ENCODE measurements at regions not wholly inside any gene's neighbourhood (a gene's known extent, or its start where the extent isn't known, plus 50 kb on each side); places are given as distances from the start of the nearest gene placed in this dataset.

GRCh38 chr7:35371221-35371620, 117.3 kb upstream of the TBX20 start:
- no peak overlapping the region for H2AFZ ChIP-seq (ENCODE audit: control insufficient read depth, low read depth, low read length)
- in situ Hi-C loops (cut with MboI): no loop called here
- no peaks in the 10 kb centered on the region for H3K27me3 ChIP-seq (replicated peaks in 1 of 2; ENCODE audit: control insufficient read depth in 2 of 2, insufficient read depth in 2 of 2, low read length in 1 of 2)
- no peak for DNase-seq (ENCODE audit: low read depth, low spot score)
- POLR2A ChIA-PET: no interaction called here
- H3K79me2 ChIP-seq (ENCODE audit: control insufficient read depth, insufficient read depth, low read length): no peaks in the 10 kb centered on the region
- BruUV-seq (replicated peaks): no TSS peak
- H3K4me1 ChIP-seq (ENCODE audit: control insufficient read depth, insufficient read depth, low read length): no peaks in the 10 kb centered on the region
- RAD21 ChIA-PET (ENCODE audit: unreplicated experiment): no interaction called here
- H3K9ac ChIP-seq (ENCODE audit: control insufficient read depth, insufficient read depth, low read length): no peak overlapping the region
- H3K4me2 ChIP-seq (ENCODE audit: control insufficient read depth, insufficient read depth): no peak overlapping the region
- H4K20me1 ChIP-seq (ENCODE audit: control insufficient read depth, insufficient read depth): no peaks in the 10 kb centered on the region
- no peak for FAIRE-seq
- intact Hi-C loops (cut with micrococcal nuclease; ENCODE audit: unreplicated experiment): no loop called here
- no peaks in the 10 kb centered on the region for H3K9me3 ChIP-seq (replicated peaks; ENCODE audit: control insufficient read depth, insufficient read depth, low read length)
- no peak overlapping the region for H3K4me3 ChIP-seq
- SMC1A ChIA-PET (ENCODE audit: uncharacterized antibody, unreplicated experiment): no interaction called here
- no peaks in the 10 kb centered on the region for H3K36me3 ChIP-seq (ENCODE audit: control insufficient read depth in 2 of 2, insufficient read depth in 2 of 2, low read length in 1 of 2)
- 43% methylated on average over 2 of the region's 2 CpGs for WGBS (ENCODE audit: insufficient coverage, insufficient replicate concordance, low lambda C conversion rate, missing lambda C conversion rate)
- no peak overlapping the region for H3K27ac ChIP-seq (ENCODE audit: control insufficient read depth, insufficient read depth)
- TF ChIP-seq CBX3 (IDR thresholded peaks at IDR 0.05; ENCODE audit: borderline replicate concordance, low read depth) (no peak), CEBPB (IDR thresholded peaks at IDR 0.05; ENCODE audit: borderline replicate concordance in 1 of 2, low read depth in 2 of 2, low read length in 2 of 2) (no peak), RCOR1 (conservative IDR thresholded peaks at IDR 0.05; ENCODE audit: low read depth, low read length) (no peak), SP1 (IDR thresholded peaks at IDR 0.05; ENCODE audit: low read depth, low read length) (no peak)
- TF ChIP-seq, protein P1, sequence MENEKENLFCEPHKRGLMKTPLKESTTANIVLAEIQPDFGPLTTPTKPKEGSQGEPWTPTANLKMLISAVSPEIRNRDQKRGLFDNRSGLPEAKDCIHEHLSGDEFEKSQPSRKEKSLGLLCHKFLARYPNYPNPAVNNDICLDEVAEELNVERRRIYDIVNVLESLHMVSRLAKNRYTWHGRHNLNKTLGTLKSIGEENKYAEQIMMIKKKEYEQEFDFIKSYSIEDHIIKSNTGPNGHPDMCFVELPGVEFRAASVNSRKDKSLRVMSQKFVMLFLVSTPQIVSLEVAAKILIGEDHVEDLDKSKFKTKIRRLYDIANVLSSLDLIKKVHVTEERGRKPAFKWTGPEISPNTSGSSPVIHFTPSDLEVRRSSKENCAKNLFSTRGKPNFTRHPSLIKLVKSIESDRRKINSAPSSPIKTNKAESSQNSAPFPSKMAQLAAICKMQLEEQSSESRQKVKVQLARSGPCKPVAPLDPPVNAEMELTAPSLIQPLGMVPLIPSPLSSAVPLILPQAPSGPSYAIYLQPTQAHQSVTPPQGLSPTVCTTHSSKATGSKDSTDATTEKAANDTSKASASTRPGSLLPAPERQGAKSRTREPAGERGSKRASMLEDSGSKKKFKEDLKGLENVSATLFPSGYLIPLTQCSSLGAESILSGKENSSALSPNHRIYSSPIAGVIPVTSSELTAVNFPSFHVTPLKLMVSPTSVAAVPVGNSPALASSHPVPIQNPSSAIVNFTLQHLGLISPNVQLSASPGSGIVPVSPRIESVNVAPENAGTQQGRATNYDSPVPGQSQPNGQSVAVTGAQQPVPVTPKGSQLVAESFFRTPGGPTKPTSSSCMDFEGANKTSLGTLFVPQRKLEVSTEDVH (IDR thresholded peaks at IDR 0.05; ENCODE audit: low read depth, partially characterized antibody): no peak
- no peak for ATAC-seq
- CTCF ChIA-PET: no interaction called here

DNA sequence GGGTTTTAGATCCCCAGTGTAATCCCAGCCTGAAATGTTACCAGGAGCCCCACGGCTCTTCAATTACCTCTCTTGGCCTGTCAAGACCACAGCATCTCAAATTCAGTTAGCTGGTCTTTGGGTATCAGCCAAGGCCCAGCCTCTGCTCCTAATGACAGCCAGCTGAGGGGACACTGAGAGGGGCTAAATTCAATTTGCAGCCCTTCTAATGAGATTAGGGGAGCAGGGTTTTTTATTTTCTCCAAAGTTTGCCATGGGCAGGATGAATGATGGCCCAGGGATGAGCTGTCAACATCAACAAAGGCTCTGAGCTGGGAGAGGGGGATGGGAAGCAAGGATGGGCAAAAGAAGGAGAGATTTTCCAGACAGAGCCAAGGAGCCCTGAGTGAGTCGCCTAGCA, 116.8 kb upstream of the TBX20 start:
- Histone ChIP-seq H3K79me2 (ENCODE audit: control insufficient read depth, insufficient read depth, low read length) (no peaks in the 10 kb centered on the region), H3K4me2 (ENCODE audit: control insufficient read depth, insufficient read depth) (no peak overlapping the region), H3K9ac (ENCODE audit: control insufficient read depth, insufficient read depth, low read length) (no peak overlapping the region), H4K20me1 (ENCODE audit: control insufficient read depth, insufficient read depth) (no peaks in the 10 kb centered on the region), H3K4me1 (ENCODE audit: control insufficient read depth, insufficient read depth, low read length) (no peaks in the 10 kb centered on the region), H2AFZ (ENCODE audit: control insufficient read depth, low read depth, low read length) (no peak overlapping the region), H3K36me3 (ENCODE audit: control insufficient read depth in 2 of 2, insufficient read depth in 2 of 2, low read length in 1 of 2) (no peaks in the 10 kb centered on the region), H3K4me3 (no peak overlapping the region), H3K27ac (ENCODE audit: control insufficient read depth, insufficient read depth) (no peak overlapping the region), H3K9me3 (replicated peaks; ENCODE audit: control insufficient read depth, insufficient read depth, low read length) (no peaks in the 10 kb centered on the region), H3K27me3 (replicated peaks in 1 of 2; ENCODE audit: control insufficient read depth in 2 of 2, insufficient read depth in 2 of 2, low read length in 1 of 2) (no peaks in the 10 kb centered on the region)
- BruUV-seq (replicated peaks): no TSS peak
- CTCF ChIA-PET: no interaction called here
- intact Hi-C loops (cut with micrococcal nuclease; ENCODE audit: unreplicated experiment): no loop called here
- RAD21 ChIA-PET (ENCODE audit: unreplicated experiment): no interaction called here
- DNase-seq (ENCODE audit: low read depth, low spot score) (no peak), ATAC-seq (no peak), FAIRE-seq (no peak)
- SMC1A ChIA-PET (ENCODE audit: uncharacterized antibody, unreplicated experiment): no interaction called here
- POLR2A ChIA-PET: no interaction called here
- in situ Hi-C loops (cut with MboI): no loop called here
- WGBS (ENCODE audit: insufficient coverage, insufficient replicate concordance, low lambda C conversion rate, missing lambda C conversion rate): 36% methylated on average over 2 of the region's 2 CpGs
- TF ChIP-seq BACH1 (IDR thresholded peaks at IDR 0.05; ENCODE audit: borderline replicate concordance) (no peak), RAD51 (IDR thresholded peaks at IDR 0.05) (no peak), ZNF622 (IDR thresholded peaks at IDR 0.05) (no peak), RFX5 (IDR thresholded peaks at IDR 0.05; ENCODE audit: low read depth, low read length) (no peak), SIX5 (IDR thresholded peaks at IDR 0.05; ENCODE audit: low read depth, low read length, severe bottlenecking) (no peak), ZZZ3 (IDR thresholded peaks at IDR 0.05; ENCODE audit: control insufficient read depth, insufficient read length, low read depth) (no peak), HDAC2 (IDR thresholded peaks at IDR 0.05) (no peak)
- TF ChIP-seq, protein P2, sequence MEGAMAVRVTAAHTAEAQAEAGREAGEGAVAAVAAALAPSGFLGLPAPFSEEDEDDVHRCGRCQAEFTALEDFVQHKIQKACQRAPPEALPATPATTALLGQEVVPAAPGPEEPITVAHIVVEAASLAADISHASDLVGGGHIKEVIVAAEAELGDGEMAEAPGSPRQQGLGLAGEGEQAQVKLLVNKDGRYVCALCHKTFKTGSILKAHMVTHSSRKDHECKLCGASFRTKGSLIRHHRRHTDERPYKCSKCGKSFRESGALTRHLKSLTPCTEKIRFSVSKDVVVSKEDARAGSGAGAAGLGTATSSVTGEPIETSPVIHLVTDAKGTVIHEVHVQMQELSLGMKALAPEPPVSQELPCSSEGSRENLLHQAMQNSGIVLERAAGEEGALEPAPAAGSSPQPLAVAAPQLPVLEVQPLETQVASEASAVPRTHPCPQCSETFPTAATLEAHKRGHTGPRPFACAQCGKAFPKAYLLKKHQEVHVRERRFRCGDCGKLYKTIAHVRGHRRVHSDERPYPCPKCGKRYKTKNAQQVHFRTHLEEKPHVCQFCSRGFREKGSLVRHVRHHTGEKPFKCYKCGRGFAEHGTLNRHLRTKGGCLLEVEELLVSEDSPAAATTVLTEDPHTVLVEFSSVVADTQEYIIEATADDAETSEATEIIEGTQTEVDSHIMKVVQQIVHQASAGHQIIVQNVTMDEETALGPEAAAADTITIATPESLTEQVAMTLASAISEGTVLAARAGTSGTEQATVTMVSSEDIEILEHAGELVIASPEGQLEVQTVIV (IDR thresholded peaks at IDR 0.05; ENCODE audit: borderline replicate concordance, partially characterized antibody): no peak
- TF ChIP-seq, protein P3, sequence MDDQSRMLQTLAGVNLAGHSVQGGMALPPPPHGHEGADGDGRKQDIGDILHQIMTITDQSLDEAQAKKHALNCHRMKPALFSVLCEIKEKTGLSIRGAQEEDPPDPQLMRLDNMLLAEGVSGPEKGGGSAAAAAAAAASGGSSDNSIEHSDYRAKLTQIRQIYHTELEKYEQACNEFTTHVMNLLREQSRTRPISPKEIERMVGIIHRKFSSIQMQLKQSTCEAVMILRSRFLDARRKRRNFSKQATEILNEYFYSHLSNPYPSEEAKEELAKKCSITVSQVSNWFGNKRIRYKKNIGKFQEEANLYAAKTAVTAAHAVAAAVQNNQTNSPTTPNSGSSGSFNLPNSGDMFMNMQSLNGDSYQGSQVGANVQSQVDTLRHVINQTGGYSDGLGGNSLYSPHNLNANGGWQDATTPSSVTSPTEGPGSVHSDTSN (IDR thresholded peaks at IDR 0.05; ENCODE audit: insufficient replicate concordance, low read depth, low read length): no peak

Data from GM12878 (cell line).